Testis (tissue), 2 donors: ENCODE measurements at regions not wholly inside any gene's neighbourhood (a gene's known extent, or its start where the extent isn't known, plus 50 kb on each side); places are given as distances from the start of the nearest gene placed in this dataset.

Experiments used
- DNase-seq: peaks from one replicate; pipeline ENCODE4 v3.0.0-alpha.2; 2019
- H3K27ac ChIP-seq, 2 donors: fragments of 200-600 bp; sonication (generic); one replicate each; pipeline ENCODE4 v1.5.1; 2019
- H3K27me3 ChIP-seq: fragments of 200-600 bp; sonication (generic); one replicate; pipeline ENCODE4 v1.5.1; 2019
- H3K36me3 ChIP-seq: fragments of 200-600 bp; sonication (generic); one replicate; pipeline ENCODE4 v1.5.1; 2017; ENCODE audit warnings: low read depth; ENCODE audit errors: missing control alignments
- H3K4me1 ChIP-seq: fragments of 200-600 bp; sonication (generic); one replicate; pipeline ENCODE4 v1.5.1; 2019
- H3K4me3 ChIP-seq, 2 donors: fragments of 200-600 bp; sonication (generic); one replicate each; pipeline ENCODE4 v1.5.1; 2017 to 2019
- H3K9me3 ChIP-seq: fragments of 200-600 bp; sonication (generic); one replicate; pipeline ENCODE4 v1.5.1; 2017
- CTCF ChIP-seq, 3 experiments: fragments of 450-650 bp in 2 of 3; fragments of 200-600 bp in 1 of 3; sonication (generic) in 1 of 3; IDR thresholded peaks; one replicate each; pipeline ENCODE4 v1.5.1; 2016 to 2019; ENCODE audit warnings: antibody characterized with exemption in 3 of 3, mild to moderate bottlenecking in 2 of 3, moderate library complexity in 1 of 3
- POLR2A ChIP-seq: fragments of 450-650 bp; IDR thresholded peaks from one replicate; pipeline ENCODE4 v1.6.1; 2017; ENCODE audit warnings: antibody characterized with exemption, mild to moderate bottlenecking, moderate library complexity
- WGBS, 2 donors: methylation state at CpG; one replicate each; pipeline ENCODE4 v1.1.5; 2018; 5-methylcytosine and 5-hydroxymethylcytosine counted together
- intact Hi-C: fragments of 100-400 bp; cut with DNase I; formaldehyde crosslinking; loops from one replicate; pipeline ENCODE4 v1.15.1; 2023; ENCODE audit warnings: low total_unique reads

- TF ChIP-seq CTCF (IDR thresholded peaks at IDR 0.05): no peak
- TF ChIP-seq POLR2A: no peak
- no peaks in the 10 kb centered on the region for H3K9me3 ChIP-seq
- no peaks in the 10 kb centered on the region for H3K36me3 ChIP-seq
- DNase-seq: no peak
- WGBS, 2 donors: 67 to 84% methylated on average over 4 of the region's 4 CpGs
- H3K27me3 ChIP-seq: no peaks in the 10 kb centered on the region
- no peak overlapping the region for H3K4me3 ChIP-seq
- H3K27ac ChIP-seq: no peak overlapping the region
- intact Hi-C loops: no loop called here
- no peaks in the 10 kb centered on the region for H3K4me1 ChIP-seq
These were observed 66.7 kb downstream of the KLHDC7A start for GRCh38 chr1:18547460-18547859.

- Histone ChIP-seq H3K9me3 (no peaks in the 10 kb centered on the region), H3K36me3 (no peaks in the 10 kb centered on the region), H3K27me3 (no peaks in the 10 kb centered on the region), H3K27ac (no peak overlapping the region), H3K4me1 (no peaks in the 10 kb centered on the region), H3K4me3 (no peak overlapping the region)
- 68 to 73% methylated on average over 6 of the region's 6 CpGs for WGBS, 2 donors
- intact Hi-C loops: no loop called here
- TF ChIP-seq POLR2A (no peak), CTCF (IDR thresholded peaks at IDR 0.05) (no peak)
- no peak for DNase-seq
These were observed 67.9 kb downstream of the KLHDC7A start for GRCh38 chr1:18548643-18549042.

- DNase-seq: no peak
- no peaks in the 10 kb centered on the region for H3K9me3 ChIP-seq
- no peaks in the 10 kb centered on the region for H3K36me3 ChIP-seq
- no peak overlapping the region for H3K4me3 ChIP-seq
- H3K27ac ChIP-seq: no peak overlapping the region
- no peaks in the 10 kb centered on the region for H3K27me3 ChIP-seq
- no peak for TF ChIP-seq POLR2A
- TF ChIP-seq CTCF (IDR thresholded peaks at IDR 0.05): no peak
- WGBS, 2 donors: 75 to 81% methylated on average over 10 of the region's 10 CpGs
- intact Hi-C loops: no loop called here
- H3K4me1 ChIP-seq: no peaks in the 10 kb centered on the region
These were observed 68.4 kb downstream of the KLHDC7A start for GRCh38 chr1:18549106-18549505.

- no peak for TF ChIP-seq CTCF (IDR thresholded peaks at IDR 0.05)
- TF ChIP-seq POLR2A: no peak
- no peaks in the 10 kb centered on the region for H3K27me3 ChIP-seq
- no peaks in the 10 kb centered on the region for H3K4me1 ChIP-seq
- no peaks in the 10 kb centered on the region for H3K36me3 ChIP-seq
- H3K27ac ChIP-seq: no peak overlapping the region
- intact Hi-C loops: no loop called here
- 88 to 89% methylated on average over 4 of the region's 4 CpGs for WGBS, 2 donors
- no peaks in the 10 kb centered on the region for H3K9me3 ChIP-seq
- no peak for DNase-seq
- H3K4me3 ChIP-seq: no peak overlapping the region
These were observed 69.2 kb downstream of the KLHDC7A start for GRCh38 chr1:18549906-18550305.

- no peak for TF ChIP-seq POLR2A
- no peak for TF ChIP-seq CTCF (IDR thresholded peaks at IDR 0.05)
- H3K36me3 ChIP-seq: no peaks in the 10 kb centered on the region
- H3K4me1 ChIP-seq: peaks cover 1% of the 10 kb centered on the region
- no peak overlapping the region for H3K27ac ChIP-seq
- no peak for DNase-seq
- intact Hi-C loops: no loop called here
- H3K27me3 ChIP-seq: no peaks in the 10 kb centered on the region
- no peaks in the 10 kb centered on the region for H3K9me3 ChIP-seq
- 78 to 88% methylated on average over 9 of the region's 9 CpGs for WGBS, 2 donors
- no peak overlapping the region for H3K4me3 ChIP-seq
These were observed 71.9 kb downstream of the KLHDC7A start for GRCh38 chr1:18552631-18553030.
